ENCODE measurements at regions not wholly inside any gene's neighbourhood (a gene's known extent, or its start where the extent isn't known, plus 50 kb on each side); places are given as distances from the start of the nearest gene placed in this dataset.

GRCh38 chr13:107324416-107325204 lies 756.7 kb upstream of the ARGLU1 start:
- peaks cover under 1% of the 10 kb centered on the region for H3K4me1 Mint-ChIP-seq (ENCODE audit: low read depth)
- H3K4me3 Mint-ChIP-seq (ENCODE audit: unreplicated experiment), result no peak overlapping the region
- no peak overlapping the region for H3K27ac Mint-ChIP-seq (ENCODE audit: unreplicated experiment)
- TF ChIP-seq CTCF (IDR thresholded peaks at IDR 0.05), result no peak
- no peaks in the 10 kb centered on the region for H3K27me3 Mint-ChIP-seq (ENCODE audit: low read depth)
- DNase-seq (ENCODE audit: low spot score), result no peak
- H3K9me3 Mint-ChIP-seq (ENCODE audit: low read depth), result no peaks in the 10 kb centered on the region
- H3K36me3 Mint-ChIP-seq (ENCODE audit: low read depth), result no peaks in the 10 kb centered on the region

GRCh38 chr13:107322228-107322627 lies 754.3 kb upstream of the ARGLU1 start:
- H3K9me3 Mint-ChIP-seq (ENCODE audit: low read depth), result no peaks in the 10 kb centered on the region
- no peaks in the 10 kb centered on the region for H3K36me3 Mint-ChIP-seq (ENCODE audit: low read depth)
- no peaks in the 10 kb centered on the region for H3K4me1 Mint-ChIP-seq (ENCODE audit: low read depth)
- no peak for DNase-seq (ENCODE audit: low spot score)
- TF ChIP-seq CTCF (IDR thresholded peaks at IDR 0.05), result no peak
- no peak overlapping the region for H3K4me3 Mint-ChIP-seq (ENCODE audit: unreplicated experiment)
- H3K27ac Mint-ChIP-seq (ENCODE audit: unreplicated experiment), result no peak overlapping the region
- peaks cover 4% of the 10 kb centered on the region for H3K27me3 Mint-ChIP-seq (ENCODE audit: low read depth)

- no peak for DNase-seq (ENCODE audit: low spot score)
- H3K36me3 Mint-ChIP-seq (ENCODE audit: low read depth), result no peaks in the 10 kb centered on the region
- no peak for TF ChIP-seq CTCF (IDR thresholded peaks at IDR 0.05)
- no peak overlapping the region for H3K4me3 Mint-ChIP-seq (ENCODE audit: unreplicated experiment)
- no peaks in the 10 kb centered on the region for H3K4me1 Mint-ChIP-seq (ENCODE audit: low read depth)
- H3K27ac Mint-ChIP-seq (ENCODE audit: unreplicated experiment), result no peak overlapping the region
- no peaks in the 10 kb centered on the region for H3K9me3 Mint-ChIP-seq (ENCODE audit: low read depth)
- H3K27me3 Mint-ChIP-seq (ENCODE audit: low read depth), result no peaks in the 10 kb centered on the region
These were observed 737.2 kb upstream of the ARGLU1 start for GRCh38 chr13:107305178-107305577.

GRCh38 chr13:107301724-107302374 lies 733.9 kb upstream of the ARGLU1 start:
- H3K27ac Mint-ChIP-seq (ENCODE audit: unreplicated experiment), result no peak overlapping the region
- H3K4me3 Mint-ChIP-seq (ENCODE audit: unreplicated experiment), result no peak overlapping the region
- H3K9me3 Mint-ChIP-seq (ENCODE audit: low read depth), result no peaks in the 10 kb centered on the region
- H3K36me3 Mint-ChIP-seq (ENCODE audit: low read depth), result no peaks in the 10 kb centered on the region
- H3K4me1 Mint-ChIP-seq (ENCODE audit: low read depth), result no peaks in the 10 kb centered on the region
- TF ChIP-seq CTCF (IDR thresholded peaks at IDR 0.05), result no peak
- no peaks in the 10 kb centered on the region for H3K27me3 Mint-ChIP-seq (ENCODE audit: low read depth)
- DNase-seq (ENCODE audit: low spot score), result no peak

GRCh38 chr13:107299717-107300116 lies 731.8 kb upstream of the ARGLU1 start:
- H3K4me1 Mint-ChIP-seq (ENCODE audit: low read depth), result no peaks in the 10 kb centered on the region
- DNase-seq (ENCODE audit: low spot score), result no peak
- H3K9me3 Mint-ChIP-seq (ENCODE audit: low read depth), result no peaks in the 10 kb centered on the region
- H3K4me3 Mint-ChIP-seq (ENCODE audit: unreplicated experiment), result no peak overlapping the region
- H3K27ac Mint-ChIP-seq (ENCODE audit: unreplicated experiment), result no peak overlapping the region
- no peak for TF ChIP-seq CTCF (IDR thresholded peaks at IDR 0.05)
- H3K36me3 Mint-ChIP-seq (ENCODE audit: low read depth), result no peaks in the 10 kb centered on the region
- no peaks in the 10 kb centered on the region for H3K27me3 Mint-ChIP-seq (ENCODE audit: low read depth)

Data from chondrocyte (in vitro differentiated cells).